IMR-90 (cell line): ENCODE measurements at regions not wholly inside any gene's neighbourhood (a gene's known extent, or its start where the extent isn't known, plus 50 kb on each side); places are given as distances from the start of the nearest gene placed in this dataset.

Experiments used
- ATAC-seq: fragments of 200-7000 bp; cut with Tn5 transposase; 2 replicates; pipeline ENCODE4 v1.9.1; 2020; ENCODE audit warnings: low read depth, mild to moderate bottlenecking, moderate library complexity
- BruUV-seq: library from RNA; stranded (reverse); fragments of 400-500 nt; replicated peaks from 2 replicates; lab custom pipeline; 2021; lab: Mats Ljungman, UMichigan
- CTCF ChIA-PET: fragments of 300-600 bp; formaldehyde crosslinking; extraction: SDS; loops from one replicate; lab custom pipeline; 2021; ENCODE audit warnings: antibody characterized with exemption; lab: Yijun Ruan, JAX
- POLR2A ChIA-PET: fragments of 300-600 bp; sonication (Branson Sonifier 250); formaldehyde crosslinking; loops from one replicate; lab custom pipeline; 2022; ENCODE audit warnings: antibody characterized with exemption; ENCODE audit not compliant: unreplicated experiment; lab: Charles Lee
- DNase-seq: peaks from one replicate; pipeline ENCODE4 v3.0.0; 2013
- H2AFZ ChIP-seq: replicated peaks from 2 replicates; pipeline ENCODE3; 2013; ENCODE audit warnings: low read length, mild to moderate bottlenecking; ENCODE audit not compliant: poor library complexity
- H2AK5ac ChIP-seq: 2 replicates; pipeline ENCODE4 v1.6.1; 2013; ENCODE audit warnings: low read depth, low read length, inconsistent platforms
- H2AK9ac ChIP-seq: replicated peaks from 2 replicates; pipeline ENCODE3; 2013; ENCODE audit warnings: mild to moderate bottlenecking, low read depth, low read length, moderate library complexity; ENCODE audit not compliant: poor library complexity
- H2BK120ac ChIP-seq: 2 replicates; pipeline ENCODE4 v1.6.1; 2013; ENCODE audit warnings: low read depth, low read length, inconsistent platforms
- H2BK15ac ChIP-seq: 3 replicates; pipeline ENCODE4 v1.6.1; 2013; ENCODE audit warnings: low read depth, low read length, inconsistent platforms
- H2BK20ac ChIP-seq: 2 replicates; pipeline ENCODE4 v1.6.1; 2013; ENCODE audit warnings: low read depth, mild to moderate bottlenecking, inconsistent platforms, low read length, moderate library complexity
- H2BK5ac ChIP-seq: 2 replicates; pipeline ENCODE4 v1.6.1; 2013; ENCODE audit warnings: mild to moderate bottlenecking, low read depth, low read length, inconsistent platforms; ENCODE audit not compliant: poor library complexity, severe bottlenecking
- H3K14ac ChIP-seq: replicated peaks from 2 replicates; pipeline ENCODE4 v1.6.1; 2013; ENCODE audit warnings: low read depth, low read length, inconsistent platforms
- H3K18ac ChIP-seq: 2 replicates; pipeline ENCODE4 v1.6.1; 2013; ENCODE audit warnings: low read depth, low read length, control low read depth
- H3K23ac ChIP-seq: 2 replicates; pipeline ENCODE4 v1.6.1; 2013; ENCODE audit warnings: low read depth, low read length, inconsistent platforms
- H3K27ac ChIP-seq: 2 replicates; pipeline ENCODE4 v1.5.1; 2013; ENCODE audit warnings: mild to moderate bottlenecking, control low read depth, low read length; ENCODE audit not compliant: insufficient read depth
- H3K27me3 ChIP-seq: 2 replicates; pipeline ENCODE4 v1.6.1; 2013; ENCODE audit warnings: low read length; ENCODE audit not compliant: control insufficient read depth, insufficient read depth
- H3K36me3 ChIP-seq: 2 replicates; pipeline ENCODE4 v1.6.1; 2013; ENCODE audit warnings: low read length, mixed read lengths; ENCODE audit not compliant: control insufficient read depth, insufficient read depth
- H3K4ac ChIP-seq: 2 replicates; pipeline ENCODE4 v1.6.1; 2013; ENCODE audit warnings: low read depth, low read length, inconsistent platforms
- H3K4me1 ChIP-seq: 2 replicates; pipeline ENCODE4 v1.6.1; 2013; ENCODE audit warnings: low read length, mixed read lengths; ENCODE audit not compliant: control insufficient read depth, insufficient read depth
- H3K4me2 ChIP-seq: 2 replicates; pipeline ENCODE4 v1.6.1; 2013; ENCODE audit warnings: low read depth, mild to moderate bottlenecking, control low read depth, low read length, moderate library complexity
- H3K4me3 ChIP-seq: 2 replicates; pipeline ENCODE4 v1.5.1; 2013; ENCODE audit warnings: low read depth, mild to moderate bottlenecking, control low read depth, low read length, moderate library complexity; ENCODE audit not compliant: insufficient read depth
- H3K56ac ChIP-seq: 2 replicates; pipeline ENCODE4 v1.6.1; 2013; ENCODE audit warnings: low read length, inconsistent platforms; ENCODE audit not compliant: insufficient read depth; ENCODE audit errors: extremely low read depth
- H3K79me1 ChIP-seq, 2 experiments: 2 replicates each; pipeline ENCODE4 v1.6.1; 2013; ENCODE audit warnings: low read length in 2 of 2, inconsistent platforms in 1 of 2, low read depth in 1 of 2
- H3K9ac ChIP-seq: 2 replicates; pipeline ENCODE4 v1.6.1; 2013; ENCODE audit warnings: low read depth, low read length, control low read depth
- H3K9me1 ChIP-seq: 2 replicates; pipeline ENCODE4 v1.6.1; 2013; ENCODE audit warnings: low read length, inconsistent platforms; ENCODE audit not compliant: insufficient read depth
- H3K9me3 ChIP-seq: 2 replicates; pipeline ENCODE4 v1.6.1; 2013; ENCODE audit warnings: low read length; ENCODE audit not compliant: control insufficient read depth, insufficient read depth
- H4K20me1 ChIP-seq: 2 replicates; pipeline ENCODE4 v1.6.1; 2013; ENCODE audit warnings: low read length, inconsistent platforms; ENCODE audit not compliant: insufficient read depth
- H4K5ac ChIP-seq: 2 replicates; pipeline ENCODE4 v1.6.1; 2013; ENCODE audit warnings: mild to moderate bottlenecking, low read depth, low read length, control low read depth
- H4K8ac ChIP-seq, 2 experiments: 2 replicates each; pipeline ENCODE4 v1.6.1; 2013; ENCODE audit warnings: low read depth in 2 of 2, low read length in 2 of 2, control low read depth in 1 of 2, inconsistent platforms in 1 of 2
- H4K91ac ChIP-seq: 2 replicates; pipeline ENCODE4 v1.6.1; 2013; ENCODE audit warnings: low read depth, low read length, inconsistent platforms; ENCODE audit not compliant: insufficient read depth
- BHLHE40 ChIP-seq: fragments of 150-350 bp; IDR thresholded peaks from 2 replicates; pipeline ENCODE4 v1.6.1; 2016; ENCODE audit warnings: mild to moderate bottlenecking, low read depth, low read length
- CEBPB ChIP-seq: IDR thresholded peaks from 2 replicates; pipeline ENCODE4 v1.6.1; 2012; ENCODE audit warnings: low read depth, low read length, improper control_type of control experiment
- CTCF ChIP-seq: conservative IDR thresholded peaks from 2 replicates; pipeline ENCODE4 v1.5.1; 2012; ENCODE audit warnings: mild to moderate bottlenecking, low read depth, low read length, improper control_type of control experiment
- FOS ChIP-seq: fragments of 150-350 bp; IDR thresholded peaks from 2 replicates; pipeline ENCODE4 v1.6.1; 2016; ENCODE audit warnings: low read depth, low read length
- MAFK ChIP-seq: IDR thresholded peaks from 2 replicates; pipeline ENCODE4 v1.6.1; 2012; ENCODE audit warnings: low read depth, low read length, improper control_type of control experiment
- MAZ ChIP-seq: IDR thresholded peaks from 2 replicates; pipeline ENCODE4 v1.6.1; 2012; ENCODE audit warnings: low read depth, mild to moderate bottlenecking, low read length, improper control_type of control experiment, moderate library complexity, borderline replicate concordance
- MXI1 ChIP-seq: IDR thresholded peaks from 2 replicates; pipeline ENCODE4 v1.6.1; 2012; ENCODE audit warnings: low read depth, mild to moderate bottlenecking, low read length, moderate library complexity, borderline replicate concordance
- RAD21 ChIP-seq: IDR thresholded peaks from 2 replicates; pipeline ENCODE4 v1.6.1; 2012; ENCODE audit warnings: low read length, improper control_type of control experiment
- RCOR1 ChIP-seq: IDR thresholded peaks from 2 replicates; pipeline ENCODE4 v1.6.1; 2012; ENCODE audit warnings: mild to moderate bottlenecking, low read length, improper control_type of control experiment; ENCODE audit not compliant: insufficient replicate concordance
- RFX5 ChIP-seq: IDR thresholded peaks from 2 replicates; pipeline ENCODE4 v1.8.0; 2012; ENCODE audit warnings: low read depth, mild to moderate bottlenecking, low read length, moderate library complexity
- SMC3 ChIP-seq: fragments of 150-350 bp; IDR thresholded peaks from 2 replicates; pipeline ENCODE4 v1.6.1; 2016; ENCODE audit warnings: low read depth, mild to moderate bottlenecking, antibody characterized with exemption, low read length, moderate library complexity
- WGBS, 2 experiments: methylation state at CpG; one replicate each; pipeline versions ENCODE4 v1.1.5 to v1.1.7; 2013; ENCODE audit warnings: missing lambda C conversion rate in 2 of 2; ENCODE audit not compliant: insufficient read length in 1 of 2; ENCODE audit errors: extremely low coverage in 2 of 2; 5-methylcytosine and 5-hydroxymethylcytosine counted together
- dilution Hi-C: fragments of 300-500 bp; cut with HindIII; formaldehyde crosslinking; loops from one replicate; pipeline ENCODE4 v1.14.3; 2018; ENCODE audit warnings: low sequenced_read_pairs; ENCODE audit not compliant: unreplicated experiment
- in situ Hi-C: fragments of 300-500 bp; cut with MboI; formaldehyde crosslinking; loops from 3 replicates; pipeline ENCODE4 v1.14.3; 2019; ENCODE audit warnings: low sequenced_read_pairs, inconsistent platforms, mixed read lengths
- intact Hi-C: fragments of 100-400 bp; cut with micrococcal nuclease; formaldehyde crosslinking; loops from 2 replicates; pipeline ENCODE4 v1.10.0; 2022

GRCh38 chr3:117146571-117146970 lies 437.0 kb downstream of the TUSC7 start:
- POLR2A ChIA-PET, result no interaction called here
- no peak overlapping the region for H4K8ac ChIP-seq
- CTCF ChIA-PET, result no interaction called here
- no peaks in the 10 kb centered on the region for H4K20me1 ChIP-seq
- no peak overlapping the region for H3K4me2 ChIP-seq
- H3K9me1 ChIP-seq, result no peaks in the 10 kb centered on the region
- no peak overlapping the region for H4K91ac ChIP-seq
- no peak overlapping the region for H3K18ac ChIP-seq
- no TSS peak for BruUV-seq
- no CpG with 5 or more reads among the region's 1 CpG for WGBS, 2 experiments
- no peak overlapping the region for H3K9ac ChIP-seq
- no peak overlapping the region for H3K56ac ChIP-seq
- no peak overlapping the region for H3K23ac ChIP-seq
- no peak for ATAC-seq
- H3K14ac ChIP-seq, result no peak overlapping the region
- in situ Hi-C loops, result no loop called here
- no peak for DNase-seq
- H3K27ac ChIP-seq, result no peak overlapping the region
- H3K9me3 ChIP-seq, result no peaks in the 10 kb centered on the region
- no peak overlapping the region for H3K4me3 ChIP-seq
- dilution Hi-C loops, result no loop called here
- intact Hi-C loops, result no loop called here
- H3K4ac ChIP-seq, result no peak overlapping the region
- H2AFZ ChIP-seq, result no peak overlapping the region
- no peaks in the 10 kb centered on the region for H3K79me1 ChIP-seq
- H2AK9ac ChIP-seq, result no peak overlapping the region
- TF ChIP-seq CTCF (no peak), MXI1 (no peak), RAD21 (no peak), BHLHE40 (no peak), MAZ (no peak), MAFK (no peak), RFX5 (no peak), FOS (no peak), SMC3 (no peak), RCOR1 (no peak), CEBPB (no peak)
- no peak overlapping the region for H4K5ac ChIP-seq
- H3K27me3 ChIP-seq, result no peaks in the 10 kb centered on the region
- H3K4me1 ChIP-seq, result peaks cover 2% of the 10 kb centered on the region; the same call in 1 of the 2 replicates
- no peak overlapping the region for H2BK15ac ChIP-seq
- no peak overlapping the region for H2BK5ac ChIP-seq
- H2BK120ac ChIP-seq, result no peak overlapping the region
- no peak overlapping the region for H2BK20ac ChIP-seq
- H3K36me3 ChIP-seq, result no peaks in the 10 kb centered on the region
- no peak overlapping the region for H2AK5ac ChIP-seq
